Pancreas (tissue), 10 donors: ENCODE measurements at regions not wholly inside any gene's neighbourhood (a gene's known extent, or its start where the extent isn't known, plus 50 kb on each side); places are given as distances from the start of the nearest gene placed in this dataset.
A peak's percentile ranks its signal among the peaks of the same experiment; 100 is the strongest.

Source experiments
- ATAC-seq, 4 donors: fragments of 200-7000 bp; cut with Tn5 transposase; one replicate each; pipeline versions ENCODE4 v1.8.0 to v1.9.1; 2020; ENCODE audit warnings: mild to moderate bottlenecking in 4 of 4, moderate library complexity in 4 of 4
- DNase-seq, 6 donors: peaks; one replicate each; pipeline ENCODE4 v3.0.0-alpha.2; 2020
- FAIRE-seq: peaks from 2 replicates; lab custom pipeline; 2012; peaks lifted over from hg19 to GRCh38; lab: Jason Lieb, UNC
- H3K27ac ChIP-seq, 4 donors: fragments of 200-600 bp; sonication (generic); 1 replicate in 3 of 4; 2 replicates in 1 of 4; pipeline versions ENCODE4 v1.5.0 to v1.8.0; 2020
- H3K27me3 ChIP-seq, 4 donors: fragments of 200-600 bp; one replicate each; pipeline ENCODE4 v1.8.0; 2021
- H3K36me3 ChIP-seq, 3 donors: fragments of 200-600 bp; sonication (generic) in 1 of 3; one replicate each; pipeline versions ENCODE4 v1.5.0 to v1.8.0; 2020 to 2021
- H3K4me1 ChIP-seq, 3 donors: fragments of 200-600 bp; one replicate each; pipeline ENCODE4 v1.8.0; 2021
- H3K4me3 ChIP-seq, 4 donors: fragments of 200-600 bp; sonication (generic) in 2 of 4; one replicate each; pipeline versions ENCODE4 v1.5.0 to v1.8.0; 2020 to 2021
- H3K9me3 ChIP-seq, 4 donors: fragments of 200-600 bp; one replicate each; pipeline ENCODE4 v1.8.0; 2021
- CTCF ChIP-seq, 4 donors: fragments of 200-600 bp; sonication (generic) in 3 of 4; IDR thresholded peaks; one replicate each; pipeline versions ENCODE4 v1.5.0 to v1.8.0; 2021; ENCODE audit warnings: antibody characterized with exemption in 4 of 4
- WGBS, 2 donors: extraction: QIAGEN DNeasy Blood & Tissue Kit; methylation state at CpG; one replicate each; pipeline ENCODE4 v1.1.7; 2013; 5-methylcytosine and 5-hydroxymethylcytosine counted together
- intact Hi-C, 3 donors: fragments of 100-400 bp; cut with DNase I; formaldehyde crosslinking; loops; one replicate each; pipeline versions ENCODE4 v1.11.1 to v1.14.2; 2022
- donor health status: healthy with polysubstance abuse.
- donor health status: DM: no; HTN: no; CAD: no; lungs with moderate emphysema.
- donor health status: DM: no; HTN: no; CAD: no.
- donor health status: control.
- donor health status: control.
- donor health status: Bipolar disorder and iron deficiency.
- donor health status: DM: yes; HTN: yes; CAD: no.
- donor health status: DM: no; HTN: no; CAD: no.
- donor health status: DM: no; HTN: no; CAD: no.
- donor health status: DM: yes; HTN: yes; CAD: no.

- H3K27ac ChIP-seq: no peak overlapping the region
- no peak overlapping the region for H3K4me3 ChIP-seq
- H3K4me1 ChIP-seq: no peaks in the 10 kb centered on the region
- ATAC-seq (no peak), DNase-seq (no peak), FAIRE-seq (no peak)
- 56 to 62% methylated on average over 3 of the region's 3 CpGs for WGBS, 2 donors
- H3K36me3 ChIP-seq: no peaks in the 10 kb centered on the region
- no peaks in the 10 kb centered on the region for H3K27me3 ChIP-seq
- no peaks in the 10 kb centered on the region for H3K9me3 ChIP-seq
- TF ChIP-seq CTCF (IDR thresholded peaks at IDR 0.05): no peak
- intact Hi-C loops: no loop called here
Observed at GRCh38 chr2:145845923-145846322, 1326.0 kb upstream of the ZEB2 start.

GRCh38 chr2:145845207-145845894 lies 1325.4 kb upstream of the ZEB2 start:
- Histone ChIP-seq H3K27ac (no peak overlapping the region), H3K36me3 (no peaks in the 10 kb centered on the region), H3K4me1 (no peaks in the 10 kb centered on the region), H3K9me3 (no peaks in the 10 kb centered on the region), H3K4me3 (no peak overlapping the region), H3K27me3 (no peaks in the 10 kb centered on the region)
- ATAC-seq (peak in 1 of 4 donors; percentile 55), FAIRE-seq (no peak), DNase-seq (no peak)
- TF ChIP-seq CTCF (IDR thresholded peaks at IDR 0.05): no peak
- intact Hi-C loops: no loop called here
- WGBS, 2 donors: 48 to 50% methylated on average over 2 of the region's 2 CpGs

DNA sequence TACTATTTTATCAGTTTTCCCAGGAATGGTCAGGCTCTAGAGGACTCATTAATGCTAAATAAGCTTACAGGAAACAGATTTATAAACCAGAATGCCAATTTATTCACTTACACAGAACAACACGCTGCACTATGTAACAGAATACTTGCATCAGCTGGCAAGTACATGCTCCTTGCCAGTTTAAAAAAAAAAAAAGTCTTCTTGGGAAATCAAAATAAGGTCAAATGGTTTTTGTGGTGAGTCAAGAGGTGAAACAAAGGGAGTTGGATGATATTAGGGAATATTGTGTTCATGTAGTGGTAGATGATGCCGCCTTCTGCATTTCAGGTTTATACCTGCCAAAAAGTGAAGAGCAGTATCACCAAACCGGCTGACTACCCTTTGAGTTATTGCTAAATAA lies 1322.1 kb upstream of the ZEB2 start:
- H3K4me3 ChIP-seq: no peak overlapping the region
- no peaks in the 10 kb centered on the region for H3K9me3 ChIP-seq
- no peak overlapping the region for H3K27ac ChIP-seq
- no peaks in the 10 kb centered on the region for H3K36me3 ChIP-seq
- WGBS, 2 donors: 71 to 73% methylated on average over 3 of the region's 3 CpGs
- H3K4me1 ChIP-seq: no peaks in the 10 kb centered on the region
- TF ChIP-seq CTCF (IDR thresholded peaks at IDR 0.05): no peak
- no peaks in the 10 kb centered on the region for H3K27me3 ChIP-seq
- FAIRE-seq (no peak), DNase-seq (no peak), ATAC-seq (no peak)
- intact Hi-C loops: no loop called here

DNA sequence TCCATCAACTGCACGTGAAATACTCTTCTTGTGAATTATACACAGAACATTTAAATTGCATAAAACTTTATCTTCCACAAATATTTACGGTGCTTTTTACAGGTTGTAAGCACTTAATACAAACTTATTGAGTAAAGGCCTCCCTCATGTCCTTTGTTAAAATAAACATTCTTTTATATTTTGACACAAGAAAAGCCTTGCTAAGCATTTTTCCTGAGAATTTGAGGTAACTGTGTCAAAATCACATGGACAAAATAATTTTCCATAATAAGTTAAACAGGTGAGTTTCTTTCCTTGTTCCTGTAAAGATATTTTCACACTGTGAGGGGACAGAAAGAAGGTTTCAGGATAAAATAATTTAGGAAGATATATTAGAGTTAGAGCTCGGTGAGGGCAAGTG lies 1317.1 kb upstream of the ZEB2 start:
- Histone ChIP-seq H3K36me3 (no peaks in the 10 kb centered on the region), H3K27ac (no peak overlapping the region), H3K27me3 (no peaks in the 10 kb centered on the region), H3K4me3 (no peak overlapping the region), H3K9me3 (no peaks in the 10 kb centered on the region), H3K4me1 (no peaks in the 10 kb centered on the region)
- no peak for FAIRE-seq
- no peak for ATAC-seq
- TF ChIP-seq CTCF (IDR thresholded peaks at IDR 0.05): no peak
- intact Hi-C loops: no loop called here
- WGBS, 2 donors: 58 to 59% methylated on average over 3 of the region's 3 CpGs
- DNase-seq: no peak

- no peak for TF ChIP-seq CTCF (IDR thresholded peaks at IDR 0.05)
- Histone ChIP-seq H3K36me3 (no peaks in the 10 kb centered on the region), H3K27ac (no peak overlapping the region), H3K27me3 (no peaks in the 10 kb centered on the region), H3K9me3 (no peaks in the 10 kb centered on the region), H3K4me3 (no peak overlapping the region), H3K4me1 (no peaks in the 10 kb centered on the region)
- DNase-seq (no peak), FAIRE-seq (no peak), ATAC-seq (no peak)
- WGBS, 2 donors: 81 to 88% methylated on average over 1 of the region's 1 CpG
- intact Hi-C loops: no loop called here
Observed at GRCh38 chr2:145835665-145836064, 1315.7 kb upstream of the ZEB2 start.
